ENCODE measurements at regions not wholly inside any gene's neighbourhood (a gene's known extent, or its start where the extent isn't known, plus 50 kb on each side); places are given as distances from the start of the nearest gene placed in this dataset.

GRCh38 chr6:169891421-169891820 is 140.0 kb downstream of the ERMARD start:
- no peak overlapping the region for H3K4me3 Mint-ChIP-seq
- no peaks in the 10 kb centered on the region for H3K27me3 Mint-ChIP-seq
- CTCF ChIA-PET = no interaction called here
- DNase-seq = no peak
- no peaks in the 10 kb centered on the region for H3K4me1 Mint-ChIP-seq
- H3K27ac Mint-ChIP-seq = no peak overlapping the region
- POLR2A ChIA-PET = no interaction called here
- peaks cover 5% of the 10 kb centered on the region for H3K9me3 Mint-ChIP-seq
- H3K36me3 Mint-ChIP-seq (ENCODE audit: low read depth) = no peaks in the 10 kb centered on the region

GRCh38 chr6:169890901-169891300 is 139.5 kb downstream of the ERMARD start:
- CTCF ChIA-PET = no interaction called here
- Mint-ChIP-seq H3K36me3 (ENCODE audit: low read depth) (no peaks in the 10 kb centered on the region), H3K27me3 (no peaks in the 10 kb centered on the region), H3K27ac (no peak overlapping the region), H3K4me1 (no peaks in the 10 kb centered on the region), H3K4me3 (no peak overlapping the region), H3K9me3 (peaks cover 5% of the 10 kb centered on the region)
- POLR2A ChIA-PET = no interaction called here
- DNase-seq = no peak

GRCh38 chr6:169890049-169890448 is 138.6 kb downstream of the ERMARD start:
- no peak overlapping the region for H3K27ac Mint-ChIP-seq
- DNase-seq = no peak
- H3K36me3 Mint-ChIP-seq (ENCODE audit: low read depth) = no peaks in the 10 kb centered on the region
- H3K4me3 Mint-ChIP-seq = no peak overlapping the region
- no peaks in the 10 kb centered on the region for H3K4me1 Mint-ChIP-seq
- peaks cover 5% of the 10 kb centered on the region for H3K9me3 Mint-ChIP-seq
- ChIA-PET POLR2A (no interaction called here), CTCF (no interaction called here)
- H3K27me3 Mint-ChIP-seq = no peaks in the 10 kb centered on the region

GRCh38 chr6:169887529-169888140 is 136.2 kb downstream of the ERMARD start:
- H3K4me1 Mint-ChIP-seq = no peaks in the 10 kb centered on the region
- peaks cover 5% of the 10 kb centered on the region for H3K9me3 Mint-ChIP-seq
- no peaks in the 10 kb centered on the region for H3K36me3 Mint-ChIP-seq (ENCODE audit: low read depth)
- POLR2A ChIA-PET = no interaction called here
- no peaks in the 10 kb centered on the region for H3K27me3 Mint-ChIP-seq
- no peak overlapping the region for H3K4me3 Mint-ChIP-seq
- DNase-seq = no peak
- no peak overlapping the region for H3K27ac Mint-ChIP-seq
- CTCF ChIA-PET = interaction anchor here (0.6 kb wide), 1 partner anchor 202 kb away, joined by 3 read pairs; no protein-coding TSS in a partner anchor

- Mint-ChIP-seq H3K9me3 (peaks cover 5% of the 10 kb centered on the region), H3K27ac (no peak overlapping the region), H3K36me3 (ENCODE audit: low read depth) (no peaks in the 10 kb centered on the region), H3K4me1 (no peaks in the 10 kb centered on the region), H3K4me3 (no peak overlapping the region), H3K27me3 (no peaks in the 10 kb centered on the region)
- ChIA-PET CTCF (interaction anchor here (0.6 kb wide), 1 partner anchor 203 kb away, joined by 3 read pairs; no protein-coding TSS in a partner anchor), POLR2A (no interaction called here)
- DNase-seq = no peak
These were observed 135.3 kb downstream of the ERMARD start for GRCh38 chr6:169886631-169887227.

- POLR2A ChIA-PET = no interaction called here
- H3K4me1 Mint-ChIP-seq = no peaks in the 10 kb centered on the region
- H3K9me3 Mint-ChIP-seq = peaks cover 3% of the 10 kb centered on the region
- H3K36me3 Mint-ChIP-seq (ENCODE audit: low read depth) = no peaks in the 10 kb centered on the region
- no peaks in the 10 kb centered on the region for H3K27me3 Mint-ChIP-seq
- DNase-seq = no peak
- CTCF ChIA-PET = no interaction called here
- no peak overlapping the region for H3K27ac Mint-ChIP-seq
- H3K4me3 Mint-ChIP-seq = no peak overlapping the region
These were observed 134.4 kb downstream of the ERMARD start for GRCh38 chr6:169885831-169886230.

GRCh38 chr6:169885131-169885530 is 133.7 kb downstream of the ERMARD start:
- Mint-ChIP-seq H3K27me3 (no peaks in the 10 kb centered on the region), H3K4me1 (no peaks in the 10 kb centered on the region), H3K36me3 (ENCODE audit: low read depth) (no peaks in the 10 kb centered on the region), H3K4me3 (no peak overlapping the region), H3K9me3 (no peaks in the 10 kb centered on the region), H3K27ac (no peak overlapping the region)
- CTCF ChIA-PET = no interaction called here
- DNase-seq = no peak
- POLR2A ChIA-PET = no interaction called here

- H3K4me1 Mint-ChIP-seq = no peaks in the 10 kb centered on the region
- ChIA-PET POLR2A (no interaction called here), CTCF (no interaction called here)
These were observed 132.7 kb downstream of the ERMARD start for GRCh38 chr6:169884158-169884557.

GRCh38 chr6:169883316-169883715 is 131.9 kb downstream of the ERMARD start:
- CTCF ChIA-PET = no interaction called here
- Mint-ChIP-seq H3K4me3 (no peak overlapping the region), H3K4me1 (no peaks in the 10 kb centered on the region), H3K27ac (no peak overlapping the region), H3K27me3 (peaks cover 3% of the 10 kb centered on the region), H3K36me3 (ENCODE audit: low read depth) (no peaks in the 10 kb centered on the region), H3K9me3 (no peaks in the 10 kb centered on the region)
- POLR2A ChIA-PET = no interaction called here
- no peak for DNase-seq

More at GRCh38 chr6:169884158-169884557, 132.7 kb downstream of the ERMARD start:
- Mint-ChIP-seq H3K27me3 (no peaks in the 10 kb centered on the region), H3K36me3 (ENCODE audit: low read depth) (no peaks in the 10 kb centered on the region), H3K9me3 (no peaks in the 10 kb centered on the region), H3K4me3 (no peak overlapping the region), H3K27ac (no peak overlapping the region)
- DNase-seq = no peak

GRCh38 chr6:169881976-169882375 is 130.6 kb downstream of the ERMARD start:
- CTCF ChIA-PET = no interaction called here
- Mint-ChIP-seq H3K27me3 (peaks cover 5% of the 10 kb centered on the region), H3K36me3 (ENCODE audit: low read depth) (no peaks in the 10 kb centered on the region), H3K27ac (no peak overlapping the region), H3K4me3 (no peak overlapping the region), H3K4me1 (no peaks in the 10 kb centered on the region), H3K9me3 (no peaks in the 10 kb centered on the region)
- no peak for DNase-seq
- POLR2A ChIA-PET = no interaction called here

- no peak overlapping the region for H3K27ac Mint-ChIP-seq
- H3K4me1 Mint-ChIP-seq = no peaks in the 10 kb centered on the region
- no peaks in the 10 kb centered on the region for H3K9me3 Mint-ChIP-seq
- ChIA-PET POLR2A (no interaction called here), CTCF (no interaction called here)
- H3K4me3 Mint-ChIP-seq = no peak overlapping the region
- DNase-seq = no peak
- H3K27me3 Mint-ChIP-seq = peaks cover 9% of the 10 kb centered on the region
- H3K36me3 Mint-ChIP-seq (ENCODE audit: low read depth) = no peaks in the 10 kb centered on the region
These were observed 130.0 kb downstream of the ERMARD start for GRCh38 chr6:169881398-169881797.

- no peak overlapping the region for H3K4me3 Mint-ChIP-seq
- POLR2A ChIA-PET = no interaction called here
- H3K27me3 Mint-ChIP-seq = peaks cover 14% of the 10 kb centered on the region
- no peaks in the 10 kb centered on the region for H3K36me3 Mint-ChIP-seq (ENCODE audit: low read depth)
- CTCF ChIA-PET = no interaction called here
- H3K4me1 Mint-ChIP-seq = no peaks in the 10 kb centered on the region
- no peak for DNase-seq
- H3K27ac Mint-ChIP-seq = no peak overlapping the region
- no peaks in the 10 kb centered on the region for H3K9me3 Mint-ChIP-seq
These were observed 129.1 kb downstream of the ERMARD start for GRCh38 chr6:169880516-169880915.

GRCh38 chr6:169869301-169869700 is 117.9 kb downstream of the ERMARD start:
- H3K27ac Mint-ChIP-seq = no peak overlapping the region
- H3K4me1 Mint-ChIP-seq = no peaks in the 10 kb centered on the region
- peaks cover 2% of the 10 kb centered on the region for H3K27me3 Mint-ChIP-seq
- H3K36me3 Mint-ChIP-seq (ENCODE audit: low read depth) = no peaks in the 10 kb centered on the region
- ChIA-PET CTCF (no interaction called here), POLR2A (no interaction called here)
- no peaks in the 10 kb centered on the region for H3K9me3 Mint-ChIP-seq
- DNase-seq = no peak
- H3K4me3 Mint-ChIP-seq = no peak overlapping the region

- Mint-ChIP-seq H3K36me3 (ENCODE audit: low read depth) (no peaks in the 10 kb centered on the region), H3K4me3 (no peak overlapping the region), H3K27me3 (peaks cover 2% of the 10 kb centered on the region), H3K27ac (no peak overlapping the region), H3K9me3 (peaks cover 5% of the 10 kb centered on the region), H3K4me1 (no peaks in the 10 kb centered on the region)
- peak; percentile 32 for DNase-seq
- POLR2A ChIA-PET = no interaction called here
- CTCF ChIA-PET = no interaction called here
These were observed 117.0 kb downstream of the ERMARD start for GRCh38 chr6:169868458-169868857.

Data from activated CD4-positive, alpha-beta T cell treated with anti-CD3 and anti-CD28 coated beads, Interleukin-2, amount 10 ng/mL, durations not matched to agents 7 days and 5 days (primary cell).